ENCODE measurements at regions not wholly inside any gene's neighbourhood (a gene's known extent, or its start where the extent isn't known, plus 50 kb on each side); places are given as distances from the start of the nearest gene placed in this dataset.

DNA sequence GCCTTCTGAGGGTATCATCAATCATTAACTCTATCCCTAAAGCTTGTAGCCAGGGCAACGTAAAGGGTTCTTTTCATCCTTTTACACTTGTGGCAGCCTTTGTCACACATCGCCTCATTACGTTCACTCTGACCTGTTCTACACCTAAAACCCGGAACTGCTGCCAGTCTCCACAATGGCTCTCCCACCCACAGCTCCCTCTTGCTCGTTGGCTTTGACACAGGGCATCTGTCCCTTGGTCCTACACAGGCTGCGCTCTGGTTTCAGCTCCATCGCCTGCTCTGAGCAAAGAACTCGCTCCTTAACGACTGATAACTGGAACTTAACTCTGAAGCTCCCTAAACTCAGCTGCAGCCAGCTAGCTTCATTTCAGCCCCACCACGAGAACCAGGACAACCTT is 112.8 kb upstream of the CTNND2 start:
- DNase-seq, result no peak
- no peak overlapping the region for H3K4me3 ChIP-seq
- H3K4me1 ChIP-seq, result no peaks in the 10 kb centered on the region
- no peaks in the 10 kb centered on the region for H3K36me3 ChIP-seq
- H3K9me3 ChIP-seq, result no peaks in the 10 kb centered on the region
- no peak overlapping the region for H3K27ac ChIP-seq
- no peaks in the 10 kb centered on the region for H3K27me3 ChIP-seq
- TF ChIP-seq POLR2A (IDR thresholded peaks at IDR 0.05), result no peak
- TF ChIP-seq, protein P1, sequence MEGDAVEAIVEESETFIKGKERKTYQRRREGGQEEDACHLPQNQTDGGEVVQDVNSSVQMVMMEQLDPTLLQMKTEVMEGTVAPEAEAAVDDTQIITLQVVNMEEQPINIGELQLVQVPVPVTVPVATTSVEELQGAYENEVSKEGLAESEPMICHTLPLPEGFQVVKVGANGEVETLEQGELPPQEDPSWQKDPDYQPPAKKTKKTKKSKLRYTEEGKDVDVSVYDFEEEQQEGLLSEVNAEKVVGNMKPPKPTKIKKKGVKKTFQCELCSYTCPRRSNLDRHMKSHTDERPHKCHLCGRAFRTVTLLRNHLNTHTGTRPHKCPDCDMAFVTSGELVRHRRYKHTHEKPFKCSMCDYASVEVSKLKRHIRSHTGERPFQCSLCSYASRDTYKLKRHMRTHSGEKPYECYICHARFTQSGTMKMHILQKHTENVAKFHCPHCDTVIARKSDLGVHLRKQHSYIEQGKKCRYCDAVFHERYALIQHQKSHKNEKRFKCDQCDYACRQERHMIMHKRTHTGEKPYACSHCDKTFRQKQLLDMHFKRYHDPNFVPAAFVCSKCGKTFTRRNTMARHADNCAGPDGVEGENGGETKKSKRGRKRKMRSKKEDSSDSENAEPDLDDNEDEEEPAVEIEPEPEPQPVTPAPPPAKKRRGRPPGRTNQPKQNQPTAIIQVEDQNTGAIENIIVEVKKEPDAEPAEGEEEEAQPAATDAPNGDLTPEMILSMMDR (IDR thresholded peaks at IDR 0.05), result no peak

DNA sequence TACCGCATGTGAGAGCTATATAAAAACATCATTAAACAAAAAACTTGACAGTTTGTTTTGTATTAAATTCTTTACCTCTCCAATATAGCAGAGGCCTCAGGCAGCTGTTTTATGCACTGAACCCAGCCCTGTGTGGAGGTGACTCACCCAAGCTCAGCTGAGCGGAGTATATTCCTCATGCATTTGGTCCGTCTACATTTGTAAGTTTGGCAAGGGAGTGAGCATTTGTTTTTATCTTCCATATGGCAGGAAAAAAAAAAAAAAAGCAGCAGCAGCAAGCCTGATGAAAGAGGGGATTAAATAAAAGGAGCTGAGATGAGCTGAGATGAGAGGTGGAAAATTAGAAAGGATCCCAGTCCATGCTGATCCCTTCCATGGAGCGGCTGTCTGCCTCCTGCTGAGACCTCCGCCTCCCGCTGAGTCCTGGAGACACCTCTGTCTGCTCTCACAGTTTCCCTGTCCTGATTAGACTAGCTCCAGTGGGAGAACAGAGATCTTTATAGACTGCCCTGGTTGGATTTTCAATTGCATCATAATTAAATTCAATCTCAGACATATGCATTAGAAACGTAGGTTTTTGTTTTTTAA is 112.0 kb upstream of the CTNND2 start:
- H3K4me1 ChIP-seq, result no peaks in the 10 kb centered on the region
- no peak for DNase-seq
- no peak overlapping the region for H3K4me3 ChIP-seq
- no peaks in the 10 kb centered on the region for H3K36me3 ChIP-seq
- TF ChIP-seq, protein P1 (IDR thresholded peaks at IDR 0.05), result no peak
- no peak overlapping the region for H3K27ac ChIP-seq
- no peaks in the 10 kb centered on the region for H3K27me3 ChIP-seq
- H3K9me3 ChIP-seq, result no peaks in the 10 kb centered on the region

DNA sequence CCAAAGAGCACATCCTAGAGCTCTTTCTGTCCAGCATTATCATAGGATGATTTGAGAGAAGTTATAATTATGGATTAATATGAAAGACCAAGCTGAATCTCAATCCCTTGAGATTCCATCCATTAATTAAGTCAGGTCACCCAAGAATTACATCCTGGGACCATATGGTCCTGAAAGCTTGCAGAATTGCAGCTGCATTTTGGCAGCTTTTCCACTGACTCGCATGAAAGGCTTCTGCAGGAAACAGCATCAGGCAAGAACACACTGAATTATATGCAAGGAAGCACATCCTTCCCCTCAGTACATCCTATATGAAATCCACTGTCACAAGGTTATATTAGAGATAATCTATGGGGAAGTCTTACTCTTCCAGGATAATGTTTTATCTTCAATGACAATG is 109.1 kb upstream of the CTNND2 start:
- no peaks in the 10 kb centered on the region for H3K27me3 ChIP-seq
- TF ChIP-seq, protein P1 (IDR thresholded peaks at IDR 0.05), result no peak
- TF ChIP-seq POLR2A (IDR thresholded peaks at IDR 0.05), result no peak
- no peak overlapping the region for H3K27ac ChIP-seq
- no peak overlapping the region for H3K4me3 ChIP-seq
- H3K36me3 ChIP-seq, result no peaks in the 10 kb centered on the region
- H3K4me1 ChIP-seq, result no peaks in the 10 kb centered on the region
- no peak for DNase-seq
- no peaks in the 10 kb centered on the region for H3K9me3 ChIP-seq

DNA sequence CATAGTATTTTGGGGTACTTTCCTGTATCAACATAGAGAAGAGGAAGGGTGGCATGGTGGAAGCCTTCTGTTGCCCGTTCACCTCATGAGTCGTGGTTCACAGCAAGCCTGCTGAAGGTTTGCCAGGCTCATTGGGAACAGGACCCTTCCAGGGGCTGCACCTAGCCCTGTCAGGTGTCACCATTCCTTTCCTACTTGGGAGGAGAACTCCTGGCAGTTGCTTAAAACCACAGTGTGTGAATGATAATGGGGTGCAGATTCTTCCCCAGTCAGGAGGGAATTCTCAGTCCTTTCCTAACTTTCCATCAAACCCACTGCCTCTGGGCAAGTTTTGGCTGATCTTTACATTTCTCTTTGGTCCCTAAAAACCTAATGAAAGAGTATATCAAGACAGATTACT is 99.4 kb upstream of the CTNND2 start:
- no peak for DNase-seq
- Histone ChIP-seq H3K4me3 (no peak overlapping the region), H3K27me3 (no peaks in the 10 kb centered on the region), H3K27ac (no peak overlapping the region), H3K36me3 (no peaks in the 10 kb centered on the region), H3K4me1 (no peaks in the 10 kb centered on the region), H3K9me3 (peaks cover 0 to 6% (median 0%) of the 10 kb centered on the region in 4 donors)
- TF ChIP-seq, protein P1 (IDR thresholded peaks at IDR 0.05), result no peak
- TF ChIP-seq POLR2A (IDR thresholded peaks at IDR 0.05), result no peak

DNA sequence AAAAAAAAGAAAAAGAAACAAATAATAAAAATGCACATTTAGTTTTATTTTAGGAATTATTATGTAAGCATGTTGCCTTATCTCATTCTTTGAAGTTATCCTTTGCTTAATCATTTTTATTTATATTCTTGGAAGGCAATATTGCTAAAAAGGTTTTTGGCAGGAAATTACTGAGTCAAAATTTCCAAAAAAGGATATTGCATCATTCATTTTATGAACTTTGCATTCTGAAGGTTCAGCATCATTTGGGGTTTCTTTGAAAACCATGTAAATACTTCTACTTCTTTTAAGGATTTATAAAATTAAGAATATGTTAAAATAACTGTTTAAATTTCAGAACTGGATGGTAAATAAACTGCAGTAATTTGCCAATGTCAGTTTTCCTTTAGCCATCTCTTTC is 94.2 kb upstream of the CTNND2 start:
- H3K27ac ChIP-seq, result no peak overlapping the region
- no peak overlapping the region for H3K4me3 ChIP-seq
- H3K4me1 ChIP-seq, result no peaks in the 10 kb centered on the region
- no peak for TF ChIP-seq POLR2A (IDR thresholded peaks at IDR 0.05)
- TF ChIP-seq, protein P1 (IDR thresholded peaks at IDR 0.05), result no peak
- no peak for DNase-seq
- H3K9me3 ChIP-seq, result no peaks in the 10 kb centered on the region
- no peaks in the 10 kb centered on the region for H3K36me3 ChIP-seq
- H3K27me3 ChIP-seq, result no peaks in the 10 kb centered on the region

DNA sequence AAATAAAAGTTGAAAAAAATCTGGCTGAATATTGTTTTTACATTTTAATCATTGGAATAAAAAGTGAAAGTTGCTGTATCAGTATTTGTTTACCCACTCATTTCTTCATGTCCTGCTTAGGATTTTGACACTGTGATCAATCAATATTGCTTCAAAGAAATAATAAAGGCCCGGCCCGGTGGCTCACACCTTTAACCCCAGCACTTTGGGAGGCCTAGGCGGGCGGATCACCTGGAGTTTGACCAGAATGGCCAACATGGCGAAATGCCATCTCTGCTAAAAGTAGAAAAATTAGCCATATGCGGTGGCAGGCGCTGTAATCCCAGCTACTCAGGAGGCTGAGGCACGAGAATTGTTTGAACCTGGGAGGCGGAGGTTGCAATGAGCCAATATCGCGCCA is 93.7 kb upstream of the CTNND2 start:
- Histone ChIP-seq H3K9me3 (no peaks in the 10 kb centered on the region), H3K27me3 (no peaks in the 10 kb centered on the region), H3K4me1 (no peaks in the 10 kb centered on the region), H3K4me3 (no peak overlapping the region), H3K27ac (no peak overlapping the region), H3K36me3 (no peaks in the 10 kb centered on the region)
- TF ChIP-seq POLR2A (IDR thresholded peaks at IDR 0.05), result no peak
- TF ChIP-seq, protein P1 (IDR thresholded peaks at IDR 0.05), result no peak
- DNase-seq, result no peak

Data from Peyer's patch (tissue), 4 donors.